H9 (cell line): ENCODE measurements at regions not wholly inside any gene's neighbourhood (a gene's known extent, or its start where the extent isn't known, plus 50 kb on each side); places are given as distances from the start of the nearest gene placed in this dataset.

Experiments
- DNase-seq: peaks from one replicate; pipeline ENCODE4 v3.0.0-alpha.2; 2017
- H2AFZ ChIP-seq: one replicate; pipeline ENCODE4 v1.6.1; 2013; ENCODE audit warnings: mild to moderate bottlenecking, low read length, control low read depth, moderate library complexity
- H2AK5ac ChIP-seq: 2 replicates; pipeline ENCODE4 v1.6.1; 2013; ENCODE audit warnings: low read length, control low read depth, mixed read lengths; ENCODE audit not compliant: insufficient read length
- H2BK120ac ChIP-seq: one replicate; pipeline ENCODE4 v1.6.1; 2013; ENCODE audit warnings: low read depth, mild to moderate bottlenecking, low read length, control low read depth, inconsistent platforms; ENCODE audit not compliant: poor library complexity, severe bottlenecking
- H2BK12ac ChIP-seq: 2 replicates; pipeline ENCODE4 v1.6.1; 2013; ENCODE audit warnings: low read length, control low read depth, mixed read lengths, low read depth; ENCODE audit not compliant: insufficient read length
- H2BK15ac ChIP-seq: 2 replicates; pipeline ENCODE4 v1.6.1; 2013; ENCODE audit warnings: low read depth, low read length, control low read depth
- H2BK20ac ChIP-seq: one replicate; pipeline ENCODE4 v1.6.1; 2013; ENCODE audit warnings: low read depth, mild to moderate bottlenecking, low read length, control low read depth, inconsistent platforms; ENCODE audit not compliant: poor library complexity, severe bottlenecking
- H2BK5ac ChIP-seq: 2 replicates; pipeline ENCODE4 v1.6.1; 2013; ENCODE audit warnings: low read length, control low read depth, mixed read lengths; ENCODE audit not compliant: insufficient read length
- H3K14ac ChIP-seq: 2 replicates; pipeline ENCODE4 v1.6.1; 2013; ENCODE audit warnings: low read length, control low read depth; ENCODE audit not compliant: insufficient read depth
- H3K18ac ChIP-seq: 2 replicates; pipeline ENCODE4 v1.6.1; 2013; ENCODE audit warnings: low read depth, mild to moderate bottlenecking, mixed read lengths, low read length, control low read depth; ENCODE audit not compliant: insufficient read length
- H3K23ac ChIP-seq: 2 replicates; pipeline ENCODE4 v1.6.1; 2013; ENCODE audit warnings: low read length, control low read depth, mixed read lengths, low read depth; ENCODE audit not compliant: insufficient read length
- H3K23me2 ChIP-seq: 2 replicates; pipeline ENCODE4 v1.6.1; 2013; ENCODE audit warnings: low read depth, mild to moderate bottlenecking, mixed read lengths, low read length, control low read depth; ENCODE audit not compliant: insufficient read length, poor library complexity, severe bottlenecking
- H3K27ac ChIP-seq: 2 replicates; pipeline ENCODE4 v1.5.1; 2013; ENCODE audit warnings: low read length, control low read depth, mixed read lengths, low read depth; ENCODE audit not compliant: insufficient read length
- H3K27me3 ChIP-seq: 2 replicates; pipeline ENCODE4 v1.6.1; 2013; ENCODE audit warnings: low read length, control low read depth, inconsistent platforms; ENCODE audit not compliant: insufficient read depth
- H3K4ac ChIP-seq: 2 replicates; pipeline ENCODE4 v1.6.1; 2013; ENCODE audit warnings: low read depth, mild to moderate bottlenecking, control low read depth, inconsistent platforms, low read length, moderate library complexity
- H3K4me1 ChIP-seq: 2 replicates; pipeline ENCODE4 v1.6.1; 2013; ENCODE audit warnings: low read length, control low read depth, inconsistent platforms; ENCODE audit not compliant: insufficient read depth
- H3K4me2 ChIP-seq: 2 replicates; pipeline ENCODE4 v1.6.1; 2013; ENCODE audit warnings: low read length, control low read depth, mixed read lengths; ENCODE audit not compliant: insufficient read length, insufficient read depth
- H3K56ac ChIP-seq: 2 replicates; pipeline ENCODE4 v1.6.1; 2013; ENCODE audit warnings: low read depth, mild to moderate bottlenecking, mixed read lengths, low read length, control low read depth; ENCODE audit not compliant: insufficient read length
- H3K79me1 ChIP-seq: 2 replicates; pipeline ENCODE4 v1.6.1; 2013; ENCODE audit warnings: low read depth, mild to moderate bottlenecking, moderate library complexity, low read length, control low read depth, inconsistent platforms; ENCODE audit not compliant: insufficient read depth, poor library complexity, severe bottlenecking
- H3K79me2 ChIP-seq: 2 replicates; pipeline ENCODE4 v1.6.1; 2013; ENCODE audit warnings: low read length, control low read depth, inconsistent platforms; ENCODE audit not compliant: insufficient read depth
- H3K9ac ChIP-seq: 2 replicates; pipeline ENCODE4 v1.6.1; 2013; ENCODE audit warnings: low read length, control low read depth, mixed read lengths; ENCODE audit not compliant: insufficient read length; ENCODE audit errors: extremely low read depth
- H3K9me3 ChIP-seq: one replicate; pipeline ENCODE4 v1.6.1; 2013; ENCODE audit warnings: low read depth, low read length, inconsistent platforms; ENCODE audit not compliant: control insufficient read depth
- H3T11ph ChIP-seq: one replicate; pipeline ENCODE4 v1.6.1; 2013; ENCODE audit warnings: mild to moderate bottlenecking, low read length, control low read depth, inconsistent platforms
- H4K20me1 ChIP-seq: one replicate; pipeline ENCODE4 v1.6.1; 2013; ENCODE audit not compliant: control insufficient read depth, insufficient read length, insufficient read depth
- H4K5ac ChIP-seq: 2 replicates; pipeline ENCODE4 v1.6.1; 2013; ENCODE audit warnings: low read depth, mild to moderate bottlenecking, mixed read lengths, low read length, control low read depth; ENCODE audit not compliant: insufficient read length
- H4K8ac ChIP-seq: replicated peaks from 2 replicates; pipeline ENCODE4 v1.6.1; 2013; ENCODE audit warnings: low read length, control low read depth, mixed read lengths, low read depth; ENCODE audit not compliant: insufficient read length
- H4K91ac ChIP-seq: 2 replicates; pipeline ENCODE4 v1.6.1; 2013; ENCODE audit warnings: low read depth, mild to moderate bottlenecking, moderate library complexity, mixed read lengths, low read length, control low read depth; ENCODE audit not compliant: insufficient read length
- H3K27ac Mint-ChIP-seq, 3 experiments: 2 replicates in 2 of 3; 3 replicates in 1 of 3; pipeline ENCODE4 v1.8.0; 2020 to 2021; ENCODE audit warnings: mixed read lengths in 3 of 3, mild to moderate bottlenecking in 1 of 3, moderate library complexity in 1 of 3
- H3K27me3 Mint-ChIP-seq: 2 replicates; pipeline ENCODE4 v1.8.0; 2021; ENCODE audit warnings: low read depth, mild to moderate bottlenecking, moderate library complexity, mixed read lengths
- H3K36me3 Mint-ChIP-seq, 3 experiments: 2 replicates in 2 of 3; 3 replicates in 1 of 3; pipeline ENCODE4 v1.8.0; 2020 to 2021; ENCODE audit warnings: low read depth in 3 of 3, mixed read lengths in 3 of 3; ENCODE audit not compliant: insufficient read depth in 1 of 3
- H3K4me1 Mint-ChIP-seq, 2 experiments: 2 replicates each; pipeline ENCODE4 v1.8.0; 2020; ENCODE audit warnings: mixed read lengths in 2 of 2
- H3K4me3 Mint-ChIP-seq, 2 experiments: 2 replicates in 1 of 2; 3 replicates in 1 of 2; pipeline ENCODE4 v1.8.0; 2020 to 2021; ENCODE audit warnings: mild to moderate bottlenecking in 2 of 2, mixed read lengths in 2 of 2, moderate library complexity in 1 of 2
- H3K9me3 Mint-ChIP-seq, 2 experiments: 2 replicates in 1 of 2; 3 replicates in 1 of 2; pipeline ENCODE4 v1.8.0; 2020; ENCODE audit warnings: mild to moderate bottlenecking in 2 of 2, mixed read lengths in 2 of 2, moderate library complexity in 1 of 2
- WGBS: extraction: QIAGEN DNeasy Blood & Tissue Kit; methylation state at CpG from one replicate; pipeline ENCODE4 v1.1.7; 2013; ENCODE audit warnings: missing lambda C conversion rate, low lambda C conversion rate, mixed read lengths; ENCODE audit not compliant: insufficient read length; ENCODE audit errors: extremely low coverage; 5-methylcytosine and 5-hydroxymethylcytosine counted together
- TF ChIP-seq, protein P1 (sequence below): fragments of 200-600 bp; sonication (generic); conservative IDR thresholded peaks from 3 replicates; pipeline ENCODE4 v1.8.0; 2021; ENCODE audit warnings: antibody characterized with exemption, mild to moderate bottlenecking

DNA sequence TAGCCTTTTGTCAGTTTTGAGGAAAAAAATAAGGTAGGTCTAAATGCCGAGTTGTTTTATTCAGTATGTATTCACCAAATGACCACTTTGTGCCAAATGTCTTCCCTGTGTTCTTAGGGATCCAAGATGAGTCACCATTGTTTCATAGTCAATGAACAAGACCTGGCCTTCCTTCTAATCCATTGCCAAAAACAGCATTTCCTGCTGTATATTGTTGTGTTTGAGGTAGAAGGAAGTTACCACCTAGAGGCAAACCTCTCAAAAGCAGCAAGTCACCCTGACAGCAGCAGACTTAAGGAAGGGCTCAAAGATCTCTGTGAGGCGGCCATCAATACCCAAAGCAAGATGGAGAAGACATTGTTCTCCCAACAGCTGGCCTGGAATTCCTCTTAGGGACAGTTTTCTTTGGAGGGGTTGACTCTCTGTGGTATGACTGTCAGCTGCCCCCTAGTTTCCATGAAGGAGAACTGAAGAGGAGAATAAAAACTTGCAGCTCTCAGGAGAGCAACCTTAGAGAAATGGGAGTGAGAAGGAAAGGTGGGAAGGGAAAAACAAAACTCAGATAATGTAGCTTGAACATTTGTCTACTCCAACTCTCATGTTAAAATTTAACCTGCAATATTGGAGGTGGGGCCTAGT lies 328.3 kb downstream of the LRATD1 start:
- no peak overlapping the region for H3K4me3 Mint-ChIP-seq
- no peak overlapping the region for H3K4ac ChIP-seq

More for the DNA sequence above, 328.3 kb downstream of the LRATD1 start:
- H3K4me1 ChIP-seq, result no peaks in the 10 kb centered on the region
- H3K79me1 ChIP-seq, result no peaks in the 10 kb centered on the region
- H3K27me3 ChIP-seq, result no peaks in the 10 kb centered on the region
- no peak overlapping the region for H2BK5ac ChIP-seq
- no CpG with 5 or more reads among the region's 2 CpGs for WGBS
- no peak overlapping the region for H2BK12ac ChIP-seq
- H2BK120ac ChIP-seq, result no peak overlapping the region
- no peaks in the 10 kb centered on the region; the same call in 1 of the 2 replicates for H3K27me3 Mint-ChIP-seq
- H2AK5ac ChIP-seq, result no peak overlapping the region
- H4K20me1 ChIP-seq, result no peaks in the 10 kb centered on the region
- H3T11ph ChIP-seq, result no peak overlapping the region
- H2AFZ ChIP-seq, result no peak overlapping the region
- no peak overlapping the region for H3K27ac ChIP-seq
- no peak overlapping the region for H3K9ac ChIP-seq
- no peaks in the 10 kb centered on the region for H3K23me2 ChIP-seq
- H3K9me3 ChIP-seq, result no peaks in the 10 kb centered on the region
- H3K18ac ChIP-seq, result no peak overlapping the region
- DNase-seq, result no peak
- no peak overlapping the region for H3K56ac ChIP-seq
- no peak overlapping the region for H3K23ac ChIP-seq
- H3K79me2 ChIP-seq, result no peaks in the 10 kb centered on the region
- H3K14ac ChIP-seq, result no peak overlapping the region
- no peak overlapping the region for H2BK15ac ChIP-seq
- no peak overlapping the region for H3K4me2 ChIP-seq
- H3K4me1 Mint-ChIP-seq, result no peaks in the 10 kb centered on the region
- TF ChIP-seq, protein P1, sequence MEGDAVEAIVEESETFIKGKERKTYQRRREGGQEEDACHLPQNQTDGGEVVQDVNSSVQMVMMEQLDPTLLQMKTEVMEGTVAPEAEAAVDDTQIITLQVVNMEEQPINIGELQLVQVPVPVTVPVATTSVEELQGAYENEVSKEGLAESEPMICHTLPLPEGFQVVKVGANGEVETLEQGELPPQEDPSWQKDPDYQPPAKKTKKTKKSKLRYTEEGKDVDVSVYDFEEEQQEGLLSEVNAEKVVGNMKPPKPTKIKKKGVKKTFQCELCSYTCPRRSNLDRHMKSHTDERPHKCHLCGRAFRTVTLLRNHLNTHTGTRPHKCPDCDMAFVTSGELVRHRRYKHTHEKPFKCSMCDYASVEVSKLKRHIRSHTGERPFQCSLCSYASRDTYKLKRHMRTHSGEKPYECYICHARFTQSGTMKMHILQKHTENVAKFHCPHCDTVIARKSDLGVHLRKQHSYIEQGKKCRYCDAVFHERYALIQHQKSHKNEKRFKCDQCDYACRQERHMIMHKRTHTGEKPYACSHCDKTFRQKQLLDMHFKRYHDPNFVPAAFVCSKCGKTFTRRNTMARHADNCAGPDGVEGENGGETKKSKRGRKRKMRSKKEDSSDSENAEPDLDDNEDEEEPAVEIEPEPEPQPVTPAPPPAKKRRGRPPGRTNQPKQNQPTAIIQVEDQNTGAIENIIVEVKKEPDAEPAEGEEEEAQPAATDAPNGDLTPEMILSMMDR, result no peak; the same call in 2 of the 3 replicates
- H3K27ac Mint-ChIP-seq, result 0 out of 7 replicates have a peak overlapping the region, but pooled peaks of 1 of the 3 experiments have one; percentile 23
- H4K8ac ChIP-seq, result no peak overlapping the region
- no peak overlapping the region for H4K91ac ChIP-seq
- H3K9me3 Mint-ChIP-seq, result peaks cover 0 to 3% of the 10 kb centered on the region in 2 experiments; a peak in 2 of 5 replicates
- no peaks in the 10 kb centered on the region for H3K36me3 Mint-ChIP-seq
- no peak overlapping the region for H4K5ac ChIP-seq
- no peak overlapping the region for H2BK20ac ChIP-seq
